Endodermal cell (in vitro differentiated cells): ENCODE measurements at regions not wholly inside any gene's neighbourhood (a gene's known extent, or its start where the extent isn't known, plus 50 kb on each side); places are given as distances from the start of the nearest gene placed in this dataset.
A peak's percentile ranks its signal among the peaks of the same experiment; 100 is the strongest.

Experiments used
- DNase-seq: peaks from one replicate; pipeline ENCODE4 v3.0.0-alpha.2; 2017
- H3K27ac ChIP-seq: 2 replicates; pipeline ENCODE4 v1.5.1; 2013; ENCODE audit warnings: mild to moderate bottlenecking, low read depth, low read length, moderate library complexity
- H3K27me3 ChIP-seq: 2 replicates; pipeline ENCODE4 v1.6.1; 2013; ENCODE audit warnings: mild to moderate bottlenecking, low read length, moderate library complexity; ENCODE audit not compliant: insufficient read depth, control insufficient read depth, poor library complexity, severe bottlenecking
- H3K36me3 ChIP-seq: 2 replicates; pipeline ENCODE4 v1.7.0; 2013; ENCODE audit warnings: mild to moderate bottlenecking, low read length, moderate library complexity; ENCODE audit not compliant: control insufficient read depth, insufficient read depth
- H3K4me1 ChIP-seq: one replicate; pipeline ENCODE4 v1.7.0; 2013; ENCODE audit warnings: low read length; ENCODE audit not compliant: control insufficient read depth, insufficient read depth
- H3K4me3 ChIP-seq: 2 replicates; pipeline ENCODE4 v1.5.1; 2013; ENCODE audit warnings: mild to moderate bottlenecking, low read length, moderate library complexity
- H3K9ac ChIP-seq: 2 replicates; pipeline ENCODE4 v1.6.1; 2013; ENCODE audit warnings: mild to moderate bottlenecking, low read length, moderate library complexity; ENCODE audit not compliant: poor library complexity, severe bottlenecking; ENCODE audit errors: extremely low read depth
- H3K9me3 ChIP-seq: 2 replicates; pipeline ENCODE4 v1.6.1; 2013; ENCODE audit warnings: mild to moderate bottlenecking, low read length, moderate library complexity; ENCODE audit not compliant: control insufficient read depth
- H3K27ac Mint-ChIP-seq: 2 replicates; pipeline ENCODE4 v1.8.0; 2020; ENCODE audit warnings: mixed read lengths
- H3K27me3 Mint-ChIP-seq: 2 replicates; pipeline ENCODE4 v1.8.0; 2021; ENCODE audit warnings: mild to moderate bottlenecking, mixed read lengths; ENCODE audit not compliant: insufficient read depth
- H3K36me3 Mint-ChIP-seq: 2 replicates; pipeline ENCODE4 v1.8.0; 2020; ENCODE audit warnings: low read depth, mixed read lengths
- H3K4me1 Mint-ChIP-seq: 2 replicates; pipeline ENCODE4 v1.8.0; 2020; ENCODE audit warnings: mixed read lengths
- H3K4me3 Mint-ChIP-seq: 2 replicates; pipeline ENCODE4 v1.8.0; 2020; ENCODE audit warnings: mild to moderate bottlenecking, moderate library complexity, mixed read lengths
- H3K9me3 Mint-ChIP-seq: 2 replicates; pipeline ENCODE4 v1.8.0; 2020; ENCODE audit warnings: mild to moderate bottlenecking, mixed read lengths
- WGBS, 2 experiments: methylation state at CpG; one replicate each; pipeline versions ENCODE4 v1.1.5 to v1.1.7; 2013; ENCODE audit warnings: missing lambda C conversion rate in 2 of 2, mixed read lengths in 1 of 2; ENCODE audit not compliant: insufficient coverage in 1 of 2, insufficient read length in 1 of 2; 5-methylcytosine and 5-hydroxymethylcytosine counted together
- TF ChIP-seq, protein P1 (sequence below): fragments of 200-600 bp; sonication (generic); conservative IDR thresholded peaks from 2 replicates; pipeline ENCODE4 v1.5.0; 2021; ENCODE audit warnings: antibody characterized with exemption, mild to moderate bottlenecking

DNA sequence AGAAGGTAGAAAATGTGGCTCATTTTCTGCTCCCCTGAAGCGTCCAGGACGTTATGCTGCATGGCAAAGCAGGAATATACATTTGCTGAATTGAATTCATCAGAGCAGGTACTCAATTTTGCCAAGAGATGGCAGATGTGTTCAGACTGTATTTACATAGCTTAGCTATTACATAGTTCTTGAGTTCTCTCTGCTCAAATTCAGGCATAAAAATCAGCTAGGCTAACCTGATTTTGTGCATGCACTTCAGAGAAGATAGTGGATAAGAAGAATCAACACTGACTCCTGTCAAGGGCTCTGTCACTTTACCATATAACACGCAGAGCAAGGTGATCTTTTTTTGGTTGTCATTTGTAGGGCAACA lies 209.2 kb upstream of the FAM3C start:
- Mint-ChIP-seq H3K4me1 (peaks cover 45% of the 10 kb centered on the region), H3K27ac (no peak overlapping the region), H3K36me3 (no peaks in the 10 kb centered on the region), H3K27me3 (no peaks in the 10 kb centered on the region), H3K9me3 (peaks cover 5% of the 10 kb centered on the region), H3K4me3 (no peak overlapping the region)
- TF ChIP-seq, protein P1, sequence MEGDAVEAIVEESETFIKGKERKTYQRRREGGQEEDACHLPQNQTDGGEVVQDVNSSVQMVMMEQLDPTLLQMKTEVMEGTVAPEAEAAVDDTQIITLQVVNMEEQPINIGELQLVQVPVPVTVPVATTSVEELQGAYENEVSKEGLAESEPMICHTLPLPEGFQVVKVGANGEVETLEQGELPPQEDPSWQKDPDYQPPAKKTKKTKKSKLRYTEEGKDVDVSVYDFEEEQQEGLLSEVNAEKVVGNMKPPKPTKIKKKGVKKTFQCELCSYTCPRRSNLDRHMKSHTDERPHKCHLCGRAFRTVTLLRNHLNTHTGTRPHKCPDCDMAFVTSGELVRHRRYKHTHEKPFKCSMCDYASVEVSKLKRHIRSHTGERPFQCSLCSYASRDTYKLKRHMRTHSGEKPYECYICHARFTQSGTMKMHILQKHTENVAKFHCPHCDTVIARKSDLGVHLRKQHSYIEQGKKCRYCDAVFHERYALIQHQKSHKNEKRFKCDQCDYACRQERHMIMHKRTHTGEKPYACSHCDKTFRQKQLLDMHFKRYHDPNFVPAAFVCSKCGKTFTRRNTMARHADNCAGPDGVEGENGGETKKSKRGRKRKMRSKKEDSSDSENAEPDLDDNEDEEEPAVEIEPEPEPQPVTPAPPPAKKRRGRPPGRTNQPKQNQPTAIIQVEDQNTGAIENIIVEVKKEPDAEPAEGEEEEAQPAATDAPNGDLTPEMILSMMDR, result peak; percentile 14
- Histone ChIP-seq H3K36me3 (no peaks in the 10 kb centered on the region), H3K9me3 (peaks cover 9% of the 10 kb centered on the region), H3K9ac (no peak overlapping the region), H3K27ac (peak overlapping the region; percentile 41), H3K4me3 (peak overlapping the region; percentile 28), H3K27me3 (no peaks in the 10 kb centered on the region), H3K4me1 (peaks cover 14% of the 10 kb centered on the region)
- WGBS, 2 experiments, result 87 to 93% methylated on average over 3 of the region's 3 CpGs
- DNase-seq, result no peak

DNA sequence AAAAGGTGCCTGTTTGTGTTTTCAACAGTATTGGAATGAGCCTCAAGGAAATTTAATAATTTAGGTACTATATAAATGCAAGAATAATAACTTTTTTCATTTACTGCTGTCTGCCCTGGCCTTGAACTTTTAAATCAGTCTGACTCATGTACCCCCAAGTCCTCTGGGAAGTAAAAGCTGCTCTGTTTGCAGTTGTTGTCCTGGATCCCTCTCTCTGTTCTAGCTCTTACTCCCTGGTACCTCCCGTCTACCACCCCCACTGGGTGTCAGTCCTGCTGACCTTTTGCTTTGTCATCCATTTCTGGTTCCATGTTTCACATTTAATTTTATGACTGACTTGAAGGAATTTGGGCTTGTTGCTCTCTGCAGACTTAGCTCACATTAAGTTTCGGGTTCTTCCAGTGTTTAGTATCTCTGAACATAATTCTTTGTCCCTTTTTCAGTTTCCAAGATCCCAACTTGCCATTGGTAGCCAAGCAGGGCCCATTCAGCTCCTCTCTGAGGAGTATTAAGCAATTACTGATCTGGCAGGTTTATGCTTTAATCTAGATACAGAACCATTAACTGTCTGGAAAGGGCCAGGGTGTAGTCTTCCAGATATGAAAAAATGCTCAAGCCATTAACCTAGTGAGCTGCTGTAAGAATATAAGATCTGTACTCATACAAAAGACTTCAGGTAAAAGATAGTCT lies 208.7 kb upstream of the FAM3C start:
- no peaks in the 10 kb centered on the region for H3K36me3 ChIP-seq
- 66 to 100% methylated on average over 1 to 2 of the region's 2 CpGs for WGBS, 2 experiments
- peak overlapping the region; percentile 72 for H3K27ac Mint-ChIP-seq
- H3K4me1 ChIP-seq, result peaks cover 14% of the 10 kb centered on the region
- peaks cover 7% of the 10 kb centered on the region for H3K9me3 Mint-ChIP-seq
- peak overlapping the region; percentile 28 for H3K4me3 ChIP-seq
- H3K27me3 Mint-ChIP-seq, result no peaks in the 10 kb centered on the region
- TF ChIP-seq, protein P1, result no peak
- peaks cover 7% of the 10 kb centered on the region for H3K9me3 ChIP-seq
- no peak overlapping the region for H3K4me3 Mint-ChIP-seq
- peak overlapping the region; percentile 54 for H3K9ac ChIP-seq
- peak; percentile 65 for DNase-seq
- H3K27me3 ChIP-seq, result no peaks in the 10 kb centered on the region
- peak overlapping the region; percentile 41 for H3K27ac ChIP-seq
- H3K36me3 Mint-ChIP-seq, result no peaks in the 10 kb centered on the region
- peaks cover 40% of the 10 kb centered on the region for H3K4me1 Mint-ChIP-seq

DNA sequence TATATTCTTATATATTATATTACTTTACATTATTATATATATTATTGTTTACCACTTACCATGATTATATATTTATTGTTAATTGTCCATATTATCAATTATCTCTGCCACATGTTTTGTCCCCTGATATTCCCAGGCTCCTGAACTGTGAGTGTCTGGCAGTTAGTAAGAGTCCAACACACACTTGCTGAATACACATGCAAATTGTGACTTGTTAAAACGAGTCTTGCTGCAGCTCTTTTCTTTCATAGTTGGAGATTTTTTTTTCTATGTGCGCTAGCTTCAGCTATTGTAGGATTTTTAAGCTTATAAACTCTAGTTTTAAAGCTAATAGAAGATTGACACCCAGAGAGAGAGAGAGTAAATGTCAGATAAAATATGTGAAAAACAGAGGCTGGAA lies 207.8 kb upstream of the FAM3C start:
- Histone ChIP-seq H3K4me3 (peak overlapping the region; percentile 57), H3K36me3 (no peaks in the 10 kb centered on the region), H3K27ac (peak overlapping the region; percentile 75), H3K27me3 (no peaks in the 10 kb centered on the region), H3K9me3 (peaks cover 7% of the 10 kb centered on the region), H3K9ac (peak overlapping the region; percentile 54), H3K4me1 (peaks cover 11% of the 10 kb centered on the region)
- Mint-ChIP-seq H3K27ac (peak overlapping the region; percentile 92), H3K27me3 (no peaks in the 10 kb centered on the region), H3K9me3 (peaks cover 8% of the 10 kb centered on the region), H3K4me1 (peaks cover 33% of the 10 kb centered on the region), H3K4me3 (peak overlapping the region; percentile 14), H3K36me3 (no peaks in the 10 kb centered on the region)
- no peak for DNase-seq
- TF ChIP-seq, protein P1, result no peak
- WGBS, 2 experiments, result 47 to 100% methylated on average over 1 to 2 of the region's 2 CpGs
